ENCODE measurements at regions not wholly inside any gene's neighbourhood (a gene's known extent, or its start where the extent isn't known, plus 50 kb on each side); places are given as distances from the start of the nearest gene placed in this dataset.

DNA sequence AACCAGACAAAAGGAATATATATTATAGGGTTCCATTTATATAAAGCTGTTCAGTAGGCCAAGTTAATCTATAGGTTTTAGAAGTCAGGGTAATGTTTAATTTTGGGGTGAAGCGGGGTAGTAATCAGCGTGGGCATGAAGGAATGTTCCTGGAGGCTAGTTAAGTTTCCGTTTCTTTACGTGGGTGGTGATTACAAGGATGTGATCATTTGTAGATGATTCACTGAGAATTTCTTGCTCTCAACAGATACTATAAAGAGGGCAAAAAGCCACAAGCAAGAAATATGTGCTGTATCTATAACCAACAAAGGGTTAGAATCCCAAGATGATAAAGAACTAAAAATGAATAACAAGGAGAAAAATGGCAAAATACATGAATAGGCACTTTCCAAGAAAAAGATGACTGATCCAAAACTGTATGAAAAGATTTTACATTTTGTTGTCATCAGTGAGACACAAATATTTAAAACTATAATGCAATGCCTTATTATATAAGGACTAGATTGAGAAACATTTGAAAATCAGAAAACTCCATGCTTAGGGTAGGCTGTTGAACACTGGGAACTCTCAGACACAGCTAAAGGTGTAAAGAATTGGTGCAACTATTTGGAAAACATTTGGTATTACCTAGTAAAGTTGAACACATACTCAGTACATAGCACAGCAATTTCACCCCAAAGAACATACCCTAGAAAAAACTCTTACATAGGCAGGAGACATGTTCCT lies 224.3 kb upstream of the S1PR3 start:
- DNase-seq = no peak

DNA sequence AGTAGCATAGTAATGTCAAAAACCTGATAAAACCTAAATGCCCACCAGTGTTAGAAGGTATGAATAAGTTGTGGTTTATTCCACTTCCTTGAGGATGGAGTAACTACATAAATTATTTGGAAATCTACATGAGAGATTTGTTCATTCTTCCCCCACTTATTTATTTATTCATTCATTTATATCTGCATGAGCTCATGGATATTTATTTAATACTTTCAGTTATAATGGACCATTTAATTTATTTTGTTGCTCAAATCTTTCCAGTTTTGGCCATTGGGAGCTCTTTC lies 223.8 kb upstream of the S1PR3 start:
- DNase-seq = no peak

DNA sequence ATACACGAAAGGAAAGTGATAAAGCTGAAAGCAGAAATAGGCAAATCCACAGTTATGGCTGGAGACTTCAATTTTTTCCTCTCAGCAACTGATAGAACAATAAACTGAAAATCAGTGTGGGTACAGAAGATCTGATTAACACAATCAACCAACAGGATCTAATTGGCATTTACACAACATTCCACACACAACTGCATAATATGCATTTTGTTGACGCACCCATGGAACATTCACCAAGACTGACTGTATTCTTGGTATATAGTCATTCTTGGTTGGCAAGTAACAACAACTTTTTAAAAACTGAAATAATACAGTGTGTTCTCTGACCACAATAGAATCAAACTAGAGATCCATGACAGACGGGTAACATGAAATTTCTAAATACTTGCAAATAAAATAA lies 218.7 kb upstream of the S1PR3 start:
- DNase-seq = no peak

DNA sequence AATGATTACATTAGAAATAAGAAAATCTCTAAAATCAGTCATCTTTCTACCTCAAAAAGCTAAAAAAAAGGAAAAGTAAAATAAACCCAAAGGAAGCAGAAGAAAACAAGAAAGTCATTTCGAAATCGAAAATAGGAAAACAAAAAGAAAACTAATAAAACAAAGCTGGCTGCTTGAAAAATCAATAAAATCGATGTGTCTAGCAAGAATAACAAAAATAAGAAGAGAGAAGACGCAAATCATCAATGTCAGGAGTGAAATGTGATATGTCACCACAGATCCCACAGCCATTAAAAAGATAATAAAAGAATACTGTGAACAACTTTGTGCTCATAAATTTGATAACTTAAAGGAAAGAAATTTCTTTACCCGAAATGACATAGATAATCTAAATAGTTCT lies 218.1 kb upstream of the S1PR3 start:
- DNase-seq = no peak

DNA sequence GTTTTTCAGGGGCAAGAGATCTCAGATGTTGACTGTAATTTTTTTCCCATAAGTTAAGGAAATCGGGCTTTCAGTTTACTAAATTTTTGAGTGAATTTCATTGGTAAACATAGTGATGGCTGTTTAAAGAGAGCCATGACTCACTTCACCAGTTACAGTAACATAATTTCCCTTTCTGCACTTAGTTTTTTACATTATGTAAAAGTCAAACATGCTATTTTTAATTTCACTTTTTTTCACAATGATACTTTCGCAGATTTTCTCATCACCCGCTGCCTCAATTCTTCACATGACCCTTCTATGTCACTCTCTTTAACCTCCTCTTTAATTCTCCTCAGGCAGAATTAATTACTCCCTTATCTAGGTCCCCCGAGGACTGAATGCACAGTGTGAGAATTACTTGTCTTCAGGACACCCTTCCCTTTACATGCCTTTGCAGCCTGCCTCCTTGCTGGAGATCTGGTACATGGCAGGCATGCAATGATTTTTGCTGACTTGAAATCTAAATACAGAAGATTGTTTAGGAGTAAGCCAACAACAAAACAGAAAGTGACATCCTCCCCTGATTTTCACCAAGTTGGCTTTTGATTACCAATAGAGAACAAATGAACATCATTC lies 217.5 kb upstream of the S1PR3 start:
- no peak for DNase-seq

DNA sequence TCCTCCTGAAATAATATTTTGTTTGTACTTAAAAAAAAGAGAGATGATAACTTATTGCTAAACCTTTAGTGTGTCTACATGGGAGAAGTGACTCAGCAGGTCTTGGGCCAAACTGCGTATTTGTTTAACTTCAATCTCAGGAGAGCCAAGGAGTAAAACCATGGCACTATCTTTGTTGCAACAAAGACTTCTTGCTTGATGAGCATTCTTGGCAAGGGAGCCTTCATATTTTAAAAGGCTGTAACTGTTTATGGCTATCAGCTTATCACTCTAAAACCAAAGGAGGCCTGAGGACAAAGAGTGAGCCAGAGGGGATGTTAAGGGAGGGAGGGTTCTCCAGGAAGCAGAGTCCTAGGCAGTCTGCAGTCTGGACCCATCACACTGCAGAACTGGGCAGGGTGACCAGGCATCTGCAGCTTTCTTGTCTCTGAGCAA lies 216.2 kb upstream of the S1PR3 start:
- DNase-seq = no peak

DNA sequence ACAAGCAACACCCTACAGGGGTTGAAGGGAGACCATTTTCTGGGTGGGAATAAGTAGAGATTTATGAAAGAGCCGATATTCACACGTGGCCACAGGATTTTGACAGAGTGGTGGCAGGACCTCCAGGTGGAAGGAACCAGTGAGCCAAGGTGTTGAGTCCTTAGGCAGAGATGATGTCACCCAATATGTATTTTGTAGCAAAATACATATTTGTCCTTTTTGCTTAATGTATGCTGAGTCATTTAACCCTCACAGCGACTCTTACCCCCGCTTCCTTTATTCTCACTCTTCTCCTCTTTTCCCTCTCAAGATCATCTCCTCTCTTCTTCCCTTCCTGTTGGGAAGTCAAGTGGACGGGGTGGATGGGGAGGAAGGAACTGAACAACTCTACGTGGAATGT lies 215.7 kb upstream of the S1PR3 start:
- DNase-seq = no peak

DNA sequence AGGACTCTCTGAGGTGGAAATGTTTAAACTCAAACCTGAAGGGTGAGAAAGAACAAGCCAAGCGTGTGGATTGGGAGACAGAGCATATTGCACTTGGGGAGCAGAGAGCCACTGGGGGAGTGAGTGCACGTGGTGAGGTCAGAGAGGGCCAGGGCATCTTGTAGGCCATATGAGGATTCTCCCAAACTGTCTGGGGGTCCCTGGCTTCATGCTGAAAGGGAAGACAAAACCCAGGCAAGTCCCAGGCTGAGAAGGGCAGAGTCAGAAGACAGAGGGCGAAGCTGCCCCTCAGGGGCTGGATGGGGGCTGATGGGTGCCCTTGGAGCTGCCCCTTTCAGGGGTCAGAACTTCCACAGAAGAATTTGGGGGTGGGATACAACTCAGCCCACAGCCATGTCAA lies 215.3 kb upstream of the S1PR3 start:
- no peak for DNase-seq

DNA sequence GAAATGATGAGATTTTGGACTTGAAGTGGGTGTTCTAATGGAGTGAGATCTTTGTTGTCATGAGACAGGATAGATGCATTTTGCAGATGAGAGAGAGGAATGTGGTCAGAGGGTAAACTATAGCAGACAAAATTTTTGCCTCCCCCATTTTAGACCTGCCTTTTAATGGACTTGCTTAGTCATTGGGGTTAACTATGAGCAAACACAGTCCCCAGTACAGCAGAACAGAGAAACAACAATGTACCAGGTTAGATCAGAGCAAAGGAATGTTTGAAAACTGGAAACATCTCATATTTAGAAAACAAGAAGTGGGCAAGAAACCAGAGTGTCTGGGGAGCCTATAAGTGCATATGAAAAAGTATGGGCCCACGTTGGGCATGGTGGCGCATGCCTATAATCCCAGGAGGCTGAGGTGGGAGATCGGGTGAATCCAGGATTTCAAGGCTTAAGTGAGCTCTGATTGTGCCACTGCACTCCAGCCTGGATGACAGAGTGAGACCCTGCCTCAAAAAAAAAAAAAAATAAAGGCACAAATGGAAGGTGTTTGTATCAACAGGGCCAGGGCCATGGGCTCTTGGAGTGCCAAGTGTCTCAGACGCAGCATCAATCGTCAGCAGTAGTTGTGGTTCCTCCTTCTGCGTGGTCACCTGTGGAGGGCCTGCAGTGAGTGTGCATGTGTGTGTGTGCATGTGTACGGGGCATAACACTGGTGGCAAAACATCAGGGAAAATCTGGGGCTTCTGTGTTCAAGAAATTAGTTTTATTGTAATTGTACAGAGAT lies 214.4 kb upstream of the S1PR3 start:
- DNase-seq = no peak

DNA sequence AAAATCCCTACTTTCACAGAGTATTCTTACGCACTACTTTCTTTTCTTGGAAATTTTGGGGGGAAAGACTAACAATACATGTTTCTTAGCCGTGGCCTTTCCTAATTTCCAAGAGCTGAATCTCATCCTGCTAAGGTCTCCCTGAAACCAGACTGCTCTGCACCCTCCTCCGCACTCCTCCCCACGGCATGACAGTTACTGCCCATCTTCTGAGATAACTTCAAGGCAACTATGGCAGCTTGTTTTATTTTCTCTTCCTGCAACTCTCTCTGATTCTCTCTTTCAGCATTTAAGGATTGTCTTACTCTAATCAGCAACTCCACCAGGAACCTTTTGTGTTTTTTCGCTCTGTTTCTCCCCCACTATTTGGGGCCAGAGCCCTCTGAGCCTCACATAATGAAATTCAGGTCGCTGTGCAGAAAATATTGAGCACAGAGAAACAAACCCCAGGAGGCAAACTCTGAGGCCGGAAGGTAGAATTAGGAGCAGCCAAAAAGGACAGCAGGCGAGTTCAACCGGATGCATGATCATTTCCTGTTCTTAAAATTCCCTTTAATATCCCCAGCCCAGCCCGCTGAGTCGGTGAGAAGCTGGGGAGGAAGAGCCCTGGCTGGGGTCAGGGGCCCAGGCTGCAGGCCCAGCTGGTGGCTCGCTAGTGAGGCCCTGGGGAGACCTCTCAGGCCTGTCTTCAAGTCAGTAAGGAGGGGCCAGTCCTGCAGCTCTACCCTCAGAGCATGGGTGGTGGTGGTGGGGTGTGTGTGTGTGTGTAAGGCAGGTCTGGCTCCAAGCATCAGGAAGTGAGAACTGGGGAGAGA lies 213.6 kb upstream of the S1PR3 start:
- DNase-seq = no peak

DNA sequence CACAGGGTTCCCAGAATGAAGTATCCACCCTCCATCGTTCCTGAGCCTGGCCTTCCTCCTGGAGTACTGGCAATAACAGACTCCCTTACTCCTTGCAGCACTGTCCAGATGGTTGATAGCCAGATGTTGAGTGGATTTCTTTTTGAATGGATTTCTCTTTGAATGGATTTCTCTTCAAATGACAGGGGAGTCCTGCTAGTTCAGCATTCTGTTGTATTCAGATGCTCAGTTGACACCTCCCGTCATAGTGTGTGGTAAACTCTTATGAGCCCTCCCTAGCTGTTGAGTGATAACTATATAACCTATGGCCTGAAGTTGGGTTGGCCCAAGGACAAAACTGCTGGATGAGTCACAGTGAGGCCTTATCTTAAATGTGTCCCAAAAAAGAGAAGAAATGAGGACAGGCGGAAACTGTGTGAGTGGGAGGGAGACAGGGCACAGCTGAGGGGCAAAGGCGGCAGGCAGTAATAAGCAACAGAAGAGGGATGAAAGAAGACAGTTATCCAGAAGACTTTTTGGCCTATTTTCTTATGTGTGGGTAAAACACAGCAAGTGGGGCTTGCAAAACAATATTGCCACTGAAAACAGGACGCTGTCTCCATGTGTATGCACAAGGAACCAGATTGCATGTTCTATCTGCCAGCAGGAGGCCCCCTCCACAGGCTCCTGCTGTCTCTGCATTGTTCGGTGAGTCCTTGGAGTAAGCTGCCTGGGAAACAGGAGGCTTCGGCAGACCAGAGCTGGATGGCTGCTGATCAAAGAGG lies 209.5 kb upstream of the S1PR3 start:
- no peak for DNase-seq

DNA sequence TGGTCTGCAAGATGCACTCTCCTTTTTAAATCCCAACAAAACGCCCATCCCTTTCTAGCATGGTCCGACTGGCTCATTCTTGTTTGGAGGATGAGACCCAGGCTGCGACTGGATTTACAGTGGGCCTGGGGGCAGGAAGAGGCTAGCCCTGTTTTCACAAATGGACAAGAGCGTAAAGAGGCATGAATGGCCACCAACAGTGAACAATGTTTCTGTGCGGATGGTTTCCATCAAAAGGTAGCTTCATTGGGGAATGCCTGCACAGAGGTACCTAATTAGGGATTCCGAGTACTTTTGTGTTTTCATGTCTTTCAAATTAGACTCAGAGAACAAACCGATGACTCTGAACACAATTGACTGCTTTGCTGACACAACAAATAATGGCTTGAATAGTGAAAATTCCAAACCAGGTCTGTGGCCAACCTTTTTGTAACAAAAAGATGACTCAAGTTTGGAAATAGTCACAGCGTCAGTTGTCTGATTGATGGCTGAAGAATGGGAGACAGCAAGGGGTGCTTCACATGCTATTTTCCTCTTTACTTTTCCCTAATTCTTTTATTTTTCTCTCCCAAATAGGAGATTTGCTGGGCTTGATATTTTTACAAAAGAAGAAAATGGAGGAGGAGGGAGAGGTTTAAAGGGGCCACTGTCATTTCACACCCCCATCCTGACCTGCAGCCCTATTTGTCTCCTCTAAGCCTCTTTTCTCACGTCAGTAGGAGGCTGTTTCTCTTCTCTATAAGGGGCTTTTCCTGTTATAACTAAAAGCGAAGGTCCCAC lies 208.1 kb upstream of the S1PR3 start:
- DNase-seq = no peak

DNA sequence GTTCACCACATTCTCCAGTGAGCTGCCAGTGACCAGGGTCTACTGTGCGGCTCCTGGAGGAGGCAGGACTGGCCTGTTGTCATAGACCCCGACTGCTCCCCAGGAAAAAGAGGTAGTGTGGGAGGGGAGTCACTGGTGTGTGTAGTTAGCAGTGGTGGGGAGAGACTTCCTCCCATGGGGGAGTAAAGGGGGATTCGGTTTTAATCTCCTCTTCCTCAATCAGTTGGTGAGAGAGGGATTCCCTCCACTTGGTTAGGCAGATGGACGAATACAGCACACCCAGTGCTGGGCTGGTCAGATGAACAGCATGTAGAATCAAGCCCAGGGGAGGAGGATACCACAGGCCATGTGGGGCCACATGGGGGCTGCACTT lies 207.6 kb upstream of the S1PR3 start:
- DNase-seq = no peak

DNA sequence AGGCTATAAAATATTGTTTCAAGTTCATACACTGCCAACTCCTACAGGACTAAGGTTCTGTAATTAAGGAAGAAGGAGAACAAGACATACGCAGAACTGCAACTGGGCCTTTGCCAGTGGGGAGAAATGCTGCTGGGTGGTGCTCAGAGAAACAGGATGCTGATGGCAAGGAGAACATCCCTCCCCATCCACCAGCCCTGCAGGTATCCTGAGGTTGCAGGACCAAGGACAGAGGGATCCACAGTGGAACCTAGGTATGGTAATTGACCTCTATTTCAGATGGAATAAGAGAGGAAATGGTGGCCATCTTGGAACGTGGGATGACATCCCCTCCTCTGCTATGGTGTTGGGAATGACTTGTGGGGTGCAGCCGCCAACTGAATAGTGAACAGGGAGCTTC lies 206.3 kb upstream of the S1PR3 start:
- DNase-seq = no peak

DNA sequence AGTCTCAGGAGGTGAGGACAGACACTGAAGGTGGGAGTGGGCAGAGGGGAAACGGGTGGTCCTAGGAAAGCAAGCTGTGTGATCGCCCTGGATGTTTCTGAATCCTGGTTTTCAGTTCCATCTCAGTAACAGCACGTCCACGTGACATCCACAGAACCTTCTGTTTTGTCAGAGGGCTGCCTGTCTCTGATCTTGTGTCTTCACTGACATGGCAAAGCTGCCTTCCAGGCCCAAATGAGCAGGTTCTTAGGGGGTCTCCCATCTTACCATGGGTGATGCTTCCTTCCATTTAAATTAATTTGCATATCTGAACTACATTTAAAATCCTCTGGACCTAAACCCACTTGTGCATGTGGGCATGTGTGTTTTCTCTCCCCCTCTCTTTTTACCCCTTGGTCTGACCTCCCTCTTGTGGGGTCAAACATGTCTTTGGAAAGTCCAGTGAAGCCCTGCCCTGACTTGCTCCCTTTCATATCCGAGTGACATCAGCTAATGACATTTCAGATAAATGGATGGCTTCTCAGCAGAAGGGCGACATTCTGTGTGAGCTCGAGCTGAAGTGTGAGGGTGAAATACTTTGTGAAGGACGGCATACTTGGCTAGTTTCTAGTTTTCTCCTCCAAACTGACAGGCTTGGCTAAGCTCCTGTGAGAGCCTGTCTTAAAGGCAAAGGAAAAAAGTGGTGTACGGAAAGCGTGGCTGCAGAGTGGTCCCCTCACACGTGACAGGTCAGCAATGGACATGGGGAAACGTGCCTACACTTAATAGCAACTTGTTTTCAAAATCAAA lies 204.8 kb upstream of the S1PR3 start:
- no peak for DNase-seq

DNA sequence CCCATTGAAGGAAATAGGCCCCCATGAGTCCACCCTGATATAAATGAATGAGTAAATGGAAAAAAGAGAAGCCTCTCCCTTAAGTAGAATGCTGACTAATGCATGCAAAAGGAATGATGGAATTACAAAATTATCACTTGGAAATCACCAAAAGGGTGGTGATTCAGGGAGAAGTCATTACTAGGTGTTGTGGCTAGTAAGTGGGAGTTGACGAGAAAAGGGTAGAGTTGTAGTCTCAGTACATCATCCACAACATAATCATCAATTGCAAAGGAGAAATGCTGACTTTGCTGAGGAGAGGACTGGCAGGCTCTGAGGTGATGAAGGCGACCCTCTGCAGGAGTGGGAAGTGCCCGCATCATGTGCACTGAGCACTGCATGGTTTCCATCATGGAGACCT lies 201.5 kb upstream of the S1PR3 start:
- no peak for DNase-seq

DNA sequence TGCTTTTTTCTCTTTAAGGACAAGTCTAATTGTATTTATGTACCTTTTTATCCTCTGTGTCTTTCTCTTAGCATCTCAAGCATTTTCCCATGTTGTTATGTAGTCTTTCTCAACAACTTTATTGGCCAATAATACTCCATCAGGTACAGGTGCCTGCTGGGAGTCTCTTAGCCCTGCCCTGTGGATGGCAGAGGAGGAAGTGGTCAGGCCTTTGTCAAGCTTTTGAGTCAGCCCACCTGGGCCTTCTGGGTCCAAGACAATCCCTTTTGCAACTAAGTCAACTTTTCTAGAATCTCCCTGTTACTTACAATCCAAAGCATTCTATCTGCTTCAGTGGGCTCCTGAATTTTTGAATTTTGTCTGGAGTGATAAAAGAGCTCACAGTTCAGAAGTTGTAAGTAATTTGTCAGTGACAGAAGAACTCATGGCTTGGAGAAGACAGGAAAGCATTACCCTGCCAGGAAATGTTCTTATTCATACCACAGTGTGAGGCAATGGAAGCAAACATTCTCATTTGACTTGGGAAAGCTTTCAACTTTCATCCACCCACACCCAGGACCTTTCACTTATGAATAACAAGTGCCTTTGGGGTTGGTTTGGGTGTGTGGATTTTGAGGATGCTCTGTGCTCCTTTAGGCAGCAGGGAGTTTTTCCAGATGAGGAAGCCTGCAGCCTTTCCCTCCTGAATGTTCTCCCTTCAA lies 200.0 kb upstream of the S1PR3 start:
- no peak for DNase-seq

DNA sequence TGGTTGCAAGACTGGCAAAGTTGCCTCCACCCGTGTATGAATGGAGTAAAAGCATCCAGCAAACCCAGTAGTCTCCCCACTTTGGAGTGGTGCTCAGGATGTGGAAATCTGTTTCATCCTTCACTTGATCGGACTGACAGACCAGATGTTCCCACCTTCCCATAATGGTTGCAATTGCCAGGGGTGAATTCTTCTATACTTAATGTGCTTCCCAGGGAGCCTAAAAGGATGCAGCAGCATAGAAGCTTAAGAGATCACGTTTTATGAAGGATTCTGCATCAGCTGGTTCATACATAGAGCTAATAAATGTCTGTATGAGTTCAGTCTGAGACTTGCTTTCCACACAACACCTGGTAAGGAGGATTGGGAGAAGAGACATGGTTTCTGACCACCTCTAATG lies 198.8 kb upstream of the S1PR3 start:
- DNase-seq = no peak

DNA sequence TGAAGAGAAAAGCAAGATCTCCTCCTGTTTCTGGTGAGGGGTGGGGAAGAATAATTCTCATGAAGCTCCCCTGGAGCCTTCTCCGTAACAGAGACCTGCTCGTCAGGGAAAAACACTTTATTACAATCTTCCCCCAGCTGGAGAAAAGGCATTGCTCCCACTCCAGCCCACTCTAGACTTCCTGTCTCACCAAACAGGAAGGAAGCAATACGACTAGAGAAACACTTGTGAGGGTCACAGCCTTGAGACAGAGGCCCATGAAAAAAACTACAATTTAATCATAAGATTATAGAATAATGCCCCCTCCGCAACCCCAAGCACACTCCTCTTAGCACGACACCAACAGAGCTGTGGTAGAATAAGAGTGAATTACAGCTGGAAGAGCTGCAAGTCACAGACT lies 197.2 kb upstream of the S1PR3 start:
- DNase-seq = no peak

DNA sequence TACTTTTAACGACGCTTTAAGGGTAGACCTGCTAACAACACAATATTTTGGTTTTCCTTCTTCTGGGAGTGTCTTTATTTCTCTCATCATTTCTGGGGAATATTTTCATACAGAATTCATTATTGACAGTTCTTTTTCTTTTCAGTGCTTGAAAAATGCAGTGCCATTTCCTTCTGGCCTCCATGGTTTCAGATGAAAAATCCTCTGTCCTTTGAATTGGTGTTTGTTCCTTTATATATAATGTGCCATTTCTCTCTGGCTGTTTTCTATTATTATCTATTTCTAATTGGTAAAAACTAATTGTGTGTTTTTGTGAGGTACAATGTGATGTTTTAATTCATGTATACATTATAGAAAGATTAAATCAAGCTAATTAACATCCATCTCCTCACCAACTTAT lies 194.3 kb upstream of the S1PR3 start:
- DNase-seq = no peak

Measured in T-helper 1 cell (primary cell).